ENCODE measurements at regions not wholly inside any gene's neighbourhood (a gene's known extent, or its start where the extent isn't known, plus 50 kb on each side); places are given as distances from the start of the nearest gene placed in this dataset.

GRCh38 chr10:111933937-111934336 lies 249.6 kb downstream of the GPAM start:
- no peak for TF ChIP-seq POLR2A (IDR thresholded peaks at IDR 0.05)
- no peak for TF ChIP-seq CTCF (IDR thresholded peaks at IDR 0.05 in 8 of 11, conservative IDR thresholded peaks at IDR 0.05 in 3 of 11)

All from spleen (tissue), 7 donors.